Heart left ventricle (tissue), 16 donors: ENCODE measurements at regions not wholly inside any gene's neighbourhood (a gene's known extent, or its start where the extent isn't known, plus 50 kb on each side); places are given as distances from the start of the nearest gene placed in this dataset.
A peak's percentile ranks its signal among the peaks of the same experiment; 100 is the strongest.

Experiments used
- ATAC-seq, 4 donors: fragments of 200-7000 bp; cut with Tn5 transposase; one replicate each; pipeline ENCODE4 v1.9.1; 2020 to 2022; ENCODE audit warnings: moderate library complexity in 4 of 4, mild to moderate bottlenecking in 3 of 4, moderate number of reproducible peaks in 1 of 4
- DNase-seq, 5 donors: peaks; one replicate each; pipeline ENCODE4 v3.0.0-alpha.2; 2020
- H3K27ac ChIP-seq, 12 donors: fragments of 200-600 bp; sonication (generic) in 4 of 12; one replicate each; pipeline versions ENCODE4 v1.5.0 to v1.8.0; 2016 to 2022; ENCODE audit warnings: mild to moderate bottlenecking in 2 of 12
- H3K27me3 ChIP-seq, 9 donors: fragments of 200-600 bp; sonication (generic) in 2 of 9; one replicate each; pipeline versions ENCODE4 v1.5.1 to v1.8.0; 2016 to 2022; ENCODE audit warnings: mild to moderate bottlenecking in 3 of 9
- H3K36me3 ChIP-seq, 9 donors: fragments of 200-600 bp; sonication (generic) in 2 of 9; one replicate each; pipeline versions ENCODE4 v1.5.0 to v1.8.0; 2018 to 2022; ENCODE audit warnings: mild to moderate bottlenecking in 2 of 9
- H3K4me1 ChIP-seq, 12 donors: fragments of 200-600 bp; sonication (generic) in 4 of 12; one replicate each; pipeline versions ENCODE4 v1.5.0 to v1.8.0; 2016 to 2022; ENCODE audit warnings: mild to moderate bottlenecking in 3 of 12
- H3K4me3 ChIP-seq, 12 donors: fragments of 200-600 bp; sonication (generic) in 4 of 12; one replicate each; pipeline versions ENCODE4 v1.5.0 to v1.8.0; 2017 to 2022; ENCODE audit warnings: mild to moderate bottlenecking in 9 of 12, moderate library complexity in 4 of 12
- H3K9me3 ChIP-seq, 12 donors: fragments of 200-600 bp; sonication (generic) in 4 of 12; one replicate each; pipeline versions ENCODE4 v1.5.0 to v1.8.0; 2016 to 2022; ENCODE audit warnings: mild to moderate bottlenecking in 1 of 12
- CTCF ChIP-seq, 12 donors: fragments of 200-600 bp; sonication (generic) in 4 of 12; IDR thresholded peaks; one replicate each; pipeline versions ENCODE4 v1.5.0 to v1.8.0; 2018 to 2022; ENCODE audit warnings: antibody characterized with exemption in 12 of 12, mild to moderate bottlenecking in 5 of 12
- POLR2A ChIP-seq, 2 donors: fragments of 450-650 bp; IDR thresholded peaks; one replicate each; pipeline ENCODE4 v1.6.1; 2017; ENCODE audit warnings: antibody characterized with exemption in 2 of 2, mild to moderate bottlenecking in 2 of 2, moderate library complexity in 2 of 2
- WGBS, 4 donors: extraction: QIAGEN DNeasy Blood & Tissue Kit in 2 of 4; methylation state at CpG; one replicate each; pipeline versions ENCODE4 v1.1.5 to v1.1.7; 2013 to 2018; 5-methylcytosine and 5-hydroxymethylcytosine counted together
- intact Hi-C, 10 donors: fragments of 100-400 bp; cut with DNase I; formaldehyde crosslinking; loops; one replicate each; pipeline versions ENCODE4 v1.11.1 to v1.14.2; 2022
- donor health status: ischemic (EF 13 %, LVEDD 7.1; RV severe dilation, severe dysfunction).
- donor health status: healthy with polysubstance abuse.
- donor health status: DM: no; HTN: yes; CAD: no.
- donor health status: DM: no; HTN: no; CAD: no.
- donor health status: ischemic (EF 25% LVEDD 6.9; RV normal size, moderate dysfunction).
- donor health status: ischemic (EF 25% LVEDD 5.7; RV mildly dilated, moderate dysfunction).
- donor health status: healthy.
- donor health status: DM: yes; HTN: yes; CAD: no.
- donor health status: ischemic (EF 35%, LVEDD 5.7; RV mildly dilated, moderate dysfunction).
- donor health status: nonischemic (EF 11% LVEDD 7.7; RV severe dilation, severe dysfunction).
- donor health status: DM: yes; HTN: yes; CAD: no.
- donor health status: PGD.
- donor health status: ischemic (EF 29% LVEDD 5.4; RV normal size, mild dysfunction).
- donor health status: nonischemic (EF 23%, LVEDD 6.1; RV moderate dilation, normal function).

- 51 to 63% (median 58%) methylated on average over 4 of the region's 4 CpGs for WGBS, 4 donors
These were observed 510.5 kb downstream of the HACE1 start for GRCh38 chr6:104349191-104349590.

GRCh38 chr6:104344223-104344622 is 515.5 kb downstream of the HACE1 start:
- no peak overlapping the region for H3K27ac ChIP-seq
- TF ChIP-seq POLR2A (IDR thresholded peaks at IDR 0.05) = no peak
- TF ChIP-seq CTCF (IDR thresholded peaks at IDR 0.05) = no peak
- intact Hi-C loops = no loop called here
- WGBS, 4 donors = 75 to 89% (median 83%) methylated on average over 2 of the region's 2 CpGs
- no peak overlapping the region for H3K4me3 ChIP-seq
- DNase-seq (no peak), ATAC-seq (no peak)
- H3K36me3 ChIP-seq = no peaks in the 10 kb centered on the region
- no peaks in the 10 kb centered on the region for H3K4me1 ChIP-seq
- H3K9me3 ChIP-seq = peaks cover 0 to 20% (median 7%) of the 10 kb centered on the region in 12 donors
- no peaks in the 10 kb centered on the region for H3K27me3 ChIP-seq

More at GRCh38 chr6:104349191-104349590, 510.5 kb downstream of the HACE1 start:
- ATAC-seq = no peak
- Histone ChIP-seq H3K27ac (no peak overlapping the region), H3K36me3 (no peaks in the 10 kb centered on the region), H3K27me3 (no peaks in the 10 kb centered on the region), H3K4me3 (no peak overlapping the region), H3K9me3 (peaks cover 0 to 12% (median 4%) of the 10 kb centered on the region in 12 donors), H3K4me1 (no peaks in the 10 kb centered on the region)
- TF ChIP-seq POLR2A (IDR thresholded peaks at IDR 0.05) (no peak), CTCF (IDR thresholded peaks at IDR 0.05) (no peak)
- no peak for DNase-seq
- intact Hi-C loops = no loop called here

GRCh38 chr6:104332364-104332763 is 527.4 kb downstream of the HACE1 start:
- Histone ChIP-seq H3K4me3 (no peak overlapping the region), H3K9me3 (peaks cover 0 to 4% (median 0%) of the 10 kb centered on the region in 12 donors), H3K27me3 (no peaks in the 10 kb centered on the region), H3K4me1 (no peaks in the 10 kb centered on the region), H3K27ac (no peak overlapping the region), H3K36me3 (no peaks in the 10 kb centered on the region)
- no peak for DNase-seq
- 55 to 65% (median 61%) methylated on average over 4 of the region's 4 CpGs for WGBS, 4 donors
- TF ChIP-seq CTCF (IDR thresholded peaks at IDR 0.05) = no peak
- TF ChIP-seq POLR2A (IDR thresholded peaks at IDR 0.05) = no peak
- ATAC-seq = no peak
- intact Hi-C loops = no loop called here

GRCh38 chr6:104326173-104327001 is 533.3 kb downstream of the HACE1 start:
- ATAC-seq (peak in 1 of 4 donors; percentile 33), DNase-seq (no peak)
- no peaks in the 10 kb centered on the region for H3K27me3 ChIP-seq
- intact Hi-C loops = no loop called here
- 51 to 60% (median 56%) methylated on average over 7 of the region's 7 CpGs for WGBS, 4 donors
- H3K27ac ChIP-seq = no peak overlapping the region
- H3K4me1 ChIP-seq = peaks cover 0 to 2% (median 0%) of the 10 kb centered on the region in 12 donors
- TF ChIP-seq POLR2A (IDR thresholded peaks at IDR 0.05) (no peak), CTCF (IDR thresholded peaks at IDR 0.05) (no peak)
- H3K9me3 ChIP-seq = peaks cover 0 to 4% (median 0%) of the 10 kb centered on the region in 12 donors
- no peak overlapping the region for H3K4me3 ChIP-seq
- H3K36me3 ChIP-seq = no peaks in the 10 kb centered on the region
